NCI-H2029 (cell line): ENCODE measurements at regions not wholly inside any gene's neighbourhood (a gene's known extent, or its start where the extent isn't known, plus 50 kb on each side); places are given as distances from the start of the nearest gene placed in this dataset.

ENCODE experiments used
- DNase-seq: peaks from one replicate; lab custom pipeline; 2025; lab: John Stamatoyannopoulos, UW

- DNase-seq = no peak
Observed at GRCh38 chr16:86747761-86748160, 169.4 kb downstream of the FOXL1 start.

DNA sequence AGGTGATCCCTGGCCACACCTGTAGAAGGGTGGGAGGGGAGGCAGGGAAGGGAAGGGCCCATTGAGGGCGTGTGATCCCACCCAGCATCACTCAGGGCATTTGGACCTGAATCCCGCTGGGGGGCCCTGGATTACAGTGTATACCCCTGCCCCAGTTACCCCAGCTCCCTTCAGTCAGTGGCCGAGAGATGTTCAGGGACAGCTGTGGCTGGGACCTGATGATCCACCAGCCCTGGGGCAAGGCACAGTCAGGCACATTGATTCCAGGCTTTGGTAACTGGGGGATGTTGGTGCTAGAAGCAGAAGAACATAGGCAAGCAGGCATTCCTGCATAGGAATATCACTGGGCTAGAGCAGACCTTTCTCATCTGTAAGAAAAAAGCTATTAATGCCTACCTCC is 170.3 kb downstream of the FOXL1 start:
- DNase-seq = no peak

GRCh38 chr16:86751076-86752030 is 173.0 kb downstream of the FOXL1 start:
- DNase-seq = no peak

DNA sequence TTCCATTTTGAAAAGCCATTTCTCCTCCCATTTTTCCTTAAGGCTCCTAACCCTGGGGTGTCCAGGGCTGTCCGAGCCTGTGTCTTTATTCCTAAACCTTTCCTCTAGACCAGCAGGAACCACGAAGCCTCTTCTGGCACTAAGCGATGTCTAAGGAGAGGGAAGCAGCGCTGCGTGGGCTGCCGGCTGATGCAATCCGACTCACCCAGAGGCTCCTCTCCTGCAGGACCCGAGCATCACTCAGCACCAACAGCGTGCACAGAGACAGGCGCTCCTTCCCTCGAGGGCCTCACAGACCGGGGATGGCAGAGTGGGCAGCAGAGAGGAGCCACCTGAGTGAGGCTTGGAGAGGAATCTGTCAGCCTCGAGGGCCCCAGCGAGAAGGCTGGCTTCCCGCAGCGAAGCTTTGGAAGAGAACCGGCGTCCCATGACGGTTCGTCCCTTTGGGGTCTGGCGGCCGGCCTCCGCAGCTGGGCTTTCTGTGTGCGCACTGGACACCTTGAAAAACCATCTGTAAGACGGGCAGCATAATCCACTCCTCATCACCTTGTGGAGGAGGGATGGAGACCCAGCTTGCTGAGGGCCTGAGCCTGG is 174.3 kb downstream of the FOXL1 start:
- DNase-seq = no peak

GRCh38 chr16:86753399-86753798 is 175.1 kb downstream of the FOXL1 start:
- no peak for DNase-seq

DNA sequence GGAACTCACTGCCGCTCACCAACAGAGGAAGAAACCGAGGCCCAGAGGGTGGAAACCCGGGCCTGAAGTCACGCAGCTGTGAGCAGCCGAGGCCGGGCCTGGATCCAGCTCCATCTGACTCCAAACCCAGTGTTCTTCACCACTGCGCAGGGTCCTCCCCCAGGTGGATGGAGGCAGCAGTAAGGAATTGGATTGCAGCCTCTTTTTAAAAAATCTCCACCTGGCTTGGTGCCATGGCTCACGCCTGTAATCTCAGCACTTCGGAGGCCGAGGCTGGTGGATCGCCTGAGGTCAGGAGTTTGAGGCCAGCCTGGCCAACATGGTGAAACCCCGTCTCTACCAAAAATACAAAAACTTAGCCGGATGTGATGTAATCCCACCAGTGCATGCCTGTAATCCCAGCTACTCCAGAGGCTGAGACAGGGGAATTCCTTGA is 177.2 kb downstream of the FOXL1 start:
- DNase-seq = no peak

- no peak for DNase-seq
Observed at GRCh38 chr16:86756882-86757703, 178.7 kb downstream of the FOXL1 start.

GRCh38 chr16:86757704-86758040 is 179.3 kb downstream of the FOXL1 start:
- DNase-seq = no peak

DNA sequence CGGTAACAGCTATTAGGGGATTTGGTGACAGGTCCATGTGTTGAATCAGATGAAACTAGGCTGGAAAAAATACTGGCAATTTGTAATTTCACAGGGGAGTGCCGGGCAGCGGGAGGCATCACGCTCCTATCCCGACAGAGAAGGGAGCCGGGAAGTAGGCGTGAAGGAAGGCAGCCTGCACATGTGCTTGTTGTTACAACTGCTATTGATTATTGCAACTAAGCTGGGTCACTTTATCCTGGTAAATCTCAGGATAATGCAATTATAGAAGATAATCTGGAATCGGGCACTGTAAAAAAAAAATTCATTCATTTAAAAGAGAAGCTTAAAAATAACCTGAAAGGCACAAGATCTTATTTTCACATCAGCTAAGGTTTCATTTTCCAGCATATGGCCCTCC is 180.6 kb downstream of the FOXL1 start:
- DNase-seq = no peak

DNA sequence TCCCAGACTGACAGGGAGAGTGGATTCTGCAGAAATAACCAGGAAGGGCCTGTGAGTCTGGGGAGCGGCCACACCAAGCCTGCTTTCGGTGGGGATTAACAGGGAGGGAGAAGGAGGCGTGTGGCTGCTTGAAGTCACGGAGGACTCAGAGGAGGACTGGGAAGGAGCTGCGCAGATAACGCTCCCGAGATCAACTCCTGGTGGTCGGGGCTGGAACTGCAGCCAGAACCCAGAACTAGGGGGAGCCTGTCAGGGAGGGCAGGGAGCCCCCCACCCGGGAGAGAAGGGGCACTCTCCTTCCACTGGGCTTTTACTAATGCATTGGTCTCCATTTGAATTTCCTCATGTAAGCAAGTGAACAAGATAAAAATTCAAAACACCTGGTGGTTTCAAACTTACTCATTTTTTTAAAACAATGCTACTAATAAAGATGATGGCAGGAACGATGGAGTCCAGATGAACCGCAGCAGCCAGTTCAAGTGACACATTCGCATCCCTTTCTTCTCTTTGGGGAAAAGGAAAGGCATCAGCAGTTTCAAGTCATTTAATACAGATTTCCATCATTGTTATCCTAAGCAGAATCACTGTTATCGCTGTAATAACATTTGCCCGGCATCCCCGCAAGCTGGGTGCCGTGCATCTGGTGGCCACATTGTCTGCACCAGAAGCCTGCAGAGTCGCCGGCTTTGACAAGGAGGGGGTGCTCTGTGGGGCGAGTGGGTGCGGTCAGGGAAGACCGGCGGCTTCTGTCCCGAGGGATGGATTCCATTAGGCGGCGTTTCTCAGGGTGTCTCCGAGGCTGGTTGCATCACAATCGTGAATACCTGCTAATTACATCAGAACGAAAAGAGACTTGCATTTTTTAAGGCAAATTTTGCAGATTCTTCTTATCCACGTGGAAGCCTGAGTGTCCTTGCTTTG is 183.0 kb downstream of the FOXL1 start:
- no peak for DNase-seq

- no peak for DNase-seq
Observed at GRCh38 chr16:86762095-86762494, 183.7 kb downstream of the FOXL1 start.

GRCh38 chr16:86763819-86764218 is 185.5 kb downstream of the FOXL1 start:
- no peak for DNase-seq

- DNase-seq = no peak
Observed at GRCh38 chr16:86764551-86764950, 186.2 kb downstream of the FOXL1 start.

DNA sequence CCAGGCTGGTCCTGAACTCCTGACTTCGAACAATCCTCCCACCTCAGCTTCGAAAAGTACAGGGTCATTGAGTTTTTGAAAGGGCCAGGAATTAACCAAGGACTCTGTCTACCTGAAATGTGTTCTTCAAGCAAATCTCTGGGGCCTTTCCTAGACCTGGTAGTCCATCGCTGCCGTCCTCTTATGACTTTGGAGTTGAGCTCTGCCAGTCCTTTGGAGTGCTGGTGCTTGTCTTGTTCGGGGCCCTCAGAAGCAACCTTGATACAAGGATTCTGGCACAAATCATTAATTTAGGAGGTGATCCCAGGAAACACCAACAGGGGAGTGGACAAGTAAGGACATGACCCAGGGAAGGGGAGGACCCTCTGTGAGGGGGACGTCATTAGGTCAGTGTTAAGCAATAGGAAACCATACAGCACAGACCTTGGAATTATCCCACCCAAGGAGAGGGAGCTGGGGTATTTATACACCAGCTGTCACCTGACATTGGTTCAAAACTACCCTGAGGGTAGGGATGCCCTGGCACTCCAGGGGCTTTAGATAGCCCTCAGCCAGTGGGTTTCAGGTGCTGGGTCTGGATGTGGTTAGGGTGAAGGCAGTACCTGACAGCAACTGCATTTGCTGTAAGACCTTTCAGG is 187.2 kb downstream of the FOXL1 start:
- DNase-seq = no peak

DNA sequence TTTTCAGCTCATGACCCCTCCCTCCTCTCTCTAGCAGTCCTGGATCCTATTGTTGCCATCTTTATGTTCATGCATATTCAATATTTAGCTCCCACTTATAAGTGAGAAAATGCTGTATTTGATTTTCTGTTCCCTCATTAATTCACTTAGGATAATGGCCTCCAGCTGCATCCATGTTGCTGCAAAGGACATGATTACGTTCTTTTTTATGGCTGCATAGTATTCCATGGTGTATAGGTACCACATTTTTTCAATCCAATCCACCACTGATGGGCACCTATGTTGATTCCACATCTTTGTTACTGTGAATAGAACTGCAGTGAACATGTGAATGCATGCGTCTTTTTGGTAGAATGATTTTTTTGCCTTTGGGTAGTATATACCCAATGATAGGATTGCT is 188.4 kb downstream of the FOXL1 start:
- DNase-seq = no peak

- no peak for DNase-seq
Observed at GRCh38 chr16:86768228-86768791, 190.0 kb downstream of the FOXL1 start.

GRCh38 chr16:86768999-86769398 is 190.7 kb downstream of the FOXL1 start:
- DNase-seq = no peak

DNA sequence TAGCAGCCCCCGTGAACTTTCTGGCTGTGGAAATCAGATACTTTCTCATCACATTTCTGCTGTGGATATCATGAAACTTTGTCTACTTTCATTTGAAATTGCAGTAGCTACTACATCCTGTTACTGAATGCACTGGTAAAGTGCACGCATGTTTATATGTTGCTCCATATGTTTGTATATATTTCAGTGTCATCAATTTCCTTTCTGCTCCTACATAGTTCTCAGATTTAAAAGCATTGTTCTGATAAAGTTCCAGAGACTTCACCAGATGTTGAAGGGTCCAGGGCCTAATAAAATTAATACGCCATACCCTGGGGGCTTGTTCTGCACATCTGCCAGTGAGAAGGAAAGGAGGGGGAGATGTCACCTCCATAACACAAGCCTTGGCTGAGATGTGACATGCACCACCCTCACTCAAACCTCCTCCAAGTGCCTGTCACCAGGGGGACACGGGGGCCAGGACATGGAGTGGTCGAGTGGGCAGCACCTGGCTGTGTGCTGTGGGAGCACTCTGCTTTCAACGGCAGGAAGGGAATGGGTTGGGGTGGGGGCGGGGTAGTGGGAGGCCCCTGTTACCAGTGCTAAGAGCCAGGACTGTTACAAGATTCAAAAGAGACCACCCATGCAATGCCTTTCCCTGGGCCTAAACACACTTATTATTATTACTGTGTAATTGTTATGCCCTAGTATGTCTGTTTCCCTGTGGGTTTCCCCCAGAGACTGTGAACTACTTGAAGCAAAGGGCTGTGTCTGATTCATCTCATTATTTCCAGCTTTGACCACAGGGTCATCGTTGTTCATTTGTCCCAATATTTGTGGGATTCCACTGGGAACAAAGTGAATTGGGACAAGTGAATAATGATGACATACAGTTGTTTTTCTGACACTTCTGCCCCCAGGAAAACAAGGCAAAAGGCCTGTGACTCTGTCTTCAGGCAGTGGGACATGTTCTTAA is 193.4 kb downstream of the FOXL1 start:
- no peak for DNase-seq

DNA sequence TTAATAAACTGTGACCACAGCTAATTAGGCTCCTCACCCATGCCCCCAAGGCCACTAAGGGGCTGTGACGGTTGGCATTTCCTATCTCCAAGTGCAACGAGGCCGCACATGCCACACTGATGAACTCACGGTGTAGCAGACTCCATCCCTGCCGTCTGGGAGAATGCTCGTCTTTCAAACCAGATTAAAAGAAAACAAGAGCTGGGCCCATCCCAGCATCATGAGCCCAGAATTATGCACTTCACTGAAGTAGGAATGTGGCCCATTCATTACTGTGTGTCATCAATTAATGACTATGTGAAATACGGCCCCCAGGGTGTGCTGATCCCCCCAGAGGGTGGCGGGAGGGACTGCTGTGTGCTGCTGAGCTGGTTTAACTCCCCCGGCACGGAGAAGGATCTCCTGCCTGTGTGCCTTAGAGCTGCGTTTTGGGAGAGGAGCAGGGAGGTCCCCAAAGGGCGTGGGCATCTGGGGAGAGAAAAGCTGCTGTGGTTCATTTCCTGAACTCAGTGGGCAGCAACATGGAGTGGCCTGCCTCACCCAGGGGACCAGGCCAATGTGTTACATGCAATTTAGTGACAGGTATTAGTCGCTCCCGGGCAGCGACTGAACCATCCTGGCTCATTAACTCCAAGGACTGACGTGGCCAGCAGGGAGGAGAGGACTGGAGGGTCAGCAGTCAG is 194.5 kb downstream of the FOXL1 start:
- no peak for DNase-seq
